Endothelial cell of umbilical vein (primary cell): ENCODE measurements at regions not wholly inside any gene's neighbourhood (a gene's known extent, or its start where the extent isn't known, plus 50 kb on each side); places are given as distances from the start of the nearest gene placed in this dataset.

Experiments used
- BruUV-seq: library from RNA; stranded (reverse); fragments of 400-500 nt; replicated peaks from 2 replicates; lab custom pipeline; 2021; lab: Mats Ljungman, UMichigan
- CTCF ChIA-PET: fragments of 300-600, 350-600 bp; sonication (Branson Sonifier 250); formaldehyde crosslinking; loops from one replicate; lab custom pipeline; 2021; ENCODE audit warnings: antibody characterized with exemption, inconsistent platforms; lab: Charles Lee
- POLR2A ChIA-PET: fragments of 300-600, 350-600 bp; sonication (Branson Sonifier 250); formaldehyde crosslinking; loops from one replicate; lab custom pipeline; 2021; ENCODE audit warnings: antibody characterized with exemption, inconsistent platforms; lab: Charles Lee
- DNase-seq: peaks from one replicate; pipeline ENCODE4 v3.0.0-alpha.2; 2011; ENCODE audit warnings: low read depth, low spot score
- FAIRE-seq: peaks from 2 replicates; lab custom pipeline; 2011; peaks lifted over from hg19 to GRCh38; lab: Jason Lieb, UNC
- H2AFZ ChIP-seq: 2 replicates; pipeline ENCODE4 v1.6.0; 2012; ENCODE audit warnings: low read depth, low read length, control low read depth, inconsistent platforms
- H3K27ac ChIP-seq: 2 replicates; pipeline ENCODE4 v1.5.1; 2011; ENCODE audit warnings: low read depth, mild to moderate bottlenecking, control low read depth, low read length, moderate library complexity; ENCODE audit not compliant: insufficient read depth
- H3K27me3 ChIP-seq, 2 experiments: 2 replicates each; pipeline versions ENCODE4 v1.6.0 to v1.6.1; 2011; ENCODE audit warnings: low read length in 2 of 2, mixed read lengths in 1 of 2; ENCODE audit not compliant: control insufficient read depth in 2 of 2, insufficient read depth in 2 of 2
- H3K36me3 ChIP-seq, 2 experiments: 2 replicates in 1 of 2; 3 replicates in 1 of 2; pipeline ENCODE4 v1.5.1; 2011; ENCODE audit warnings: low read length in 2 of 2, mild to moderate bottlenecking in 1 of 2, moderate library complexity in 1 of 2; ENCODE audit not compliant: control insufficient read depth in 2 of 2, insufficient read depth in 2 of 2; ENCODE audit errors: extremely low read depth in 1 of 2
- H3K4me1 ChIP-seq: 3 replicates; pipeline ENCODE4 v1.5.1; 2011; ENCODE audit warnings: mild to moderate bottlenecking, low read length; ENCODE audit not compliant: control insufficient read depth, insufficient read depth; ENCODE audit errors: extremely low read depth
- H3K4me2 ChIP-seq: 2 replicates; pipeline ENCODE4 v1.6.1; 2011; ENCODE audit warnings: low read length, control low read depth, mixed read lengths; ENCODE audit not compliant: insufficient read depth
- H3K4me3 ChIP-seq, 3 experiments: fragments of 200-600 bp in 1 of 3; sonication (generic), shearing (Covaris generic) in 1 of 3; replicated peaks in 1 of 3; 2 replicates each; pipeline ENCODE4 v1.5.1; 2011 to 2016; ENCODE audit warnings: control low read depth in 3 of 3, low read length in 3 of 3, mild to moderate bottlenecking in 2 of 3, inconsistent platforms in 1 of 3, low read depth in 1 of 3, moderate library complexity in 1 of 3; ENCODE audit not compliant: insufficient read depth in 1 of 3
- H3K79me2 ChIP-seq: 2 replicates; pipeline ENCODE4 v1.6.0; 2012; ENCODE audit warnings: low read length, inconsistent platforms; ENCODE audit not compliant: control insufficient read depth, insufficient read depth
- H3K9ac ChIP-seq: replicated peaks from 2 replicates; pipeline ENCODE3; 2011; ENCODE audit warnings: low read length, control low read depth; ENCODE audit not compliant: insufficient read depth; ENCODE audit errors: extremely low read depth
- H3K9me1 ChIP-seq: replicated peaks from 3 replicates; pipeline ENCODE4 v1.6.0; 2011; ENCODE audit warnings: mild to moderate bottlenecking, low read length; ENCODE audit not compliant: control insufficient read depth, insufficient read depth; ENCODE audit errors: extremely low read depth
- H3K9me3 ChIP-seq: replicated peaks from 2 replicates; pipeline ENCODE4 v1.5.1; 2012; ENCODE audit warnings: low read length, inconsistent platforms; ENCODE audit not compliant: control insufficient read depth, insufficient read depth
- H4K20me1 ChIP-seq: replicated peaks from 2 replicates; pipeline ENCODE3; 2011; ENCODE audit warnings: mild to moderate bottlenecking, low read length; ENCODE audit not compliant: control insufficient read depth, insufficient read depth; ENCODE audit errors: extremely low read depth
- CTCF ChIP-seq, 2 donors: IDR thresholded peaks; 1 replicate in 1 of 2; 2 replicates in 1 of 2; pipeline ENCODE4 v1.5.1; 2011; ENCODE audit warnings: low read length in 2 of 2, mild to moderate bottlenecking in 2 of 2, moderate library complexity in 2 of 2, control low read depth in 1 of 2, inconsistent platforms in 1 of 2, low read depth in 1 of 2; ENCODE audit not compliant: insufficient read depth in 1 of 2; ENCODE audit errors: extremely low read depth in 1 of 2
- EZH2 ChIP-seq: IDR thresholded peaks from 2 replicates; pipeline ENCODE4 v1.6.1; 2012; ENCODE audit warnings: borderline replicate concordance, low read depth, mild to moderate bottlenecking, moderate library complexity, low read length, inconsistent platforms; ENCODE audit not compliant: severe bottlenecking
- FOS ChIP-seq: IDR thresholded peaks from 2 replicates; pipeline ENCODE4 v1.6.1; 2011; ENCODE audit warnings: mild to moderate bottlenecking, low read length, moderate library complexity, borderline replicate concordance; ENCODE audit not compliant: insufficient read depth
- GATA2 ChIP-seq: IDR thresholded peaks from 2 replicates; pipeline ENCODE4 v1.7.0; 2011; ENCODE audit warnings: low read depth, mild to moderate bottlenecking, moderate library complexity, mixed read lengths, low read length; ENCODE audit not compliant: insufficient read length, insufficient read depth
- JUN ChIP-seq: IDR thresholded peaks from 2 replicates; pipeline ENCODE4 v1.6.1; 2011; ENCODE audit warnings: borderline replicate concordance, low read depth; ENCODE audit not compliant: insufficient read length, insufficient read depth
- MAX ChIP-seq: IDR thresholded peaks from 2 replicates; pipeline ENCODE4 v1.6.1; 2011; ENCODE audit not compliant: insufficient read depth, insufficient read length
- MYC ChIP-seq: IDR thresholded peaks from one replicate; pipeline ENCODE4 v1.6.1; 2011; ENCODE audit warnings: mild to moderate bottlenecking, low read depth, low read length
- POLR2A ChIP-seq: IDR thresholded peaks from 2 replicates; pipeline ENCODE4 v1.6.1; 2012; ENCODE audit warnings: low read depth, mild to moderate bottlenecking, control low read depth, low read length
- POLR2AphosphoS5 ChIP-seq: IDR thresholded peaks from 2 replicates; pipeline ENCODE4 v1.6.1; 2012; ENCODE audit warnings: low read depth, mild to moderate bottlenecking, control low read depth, low read length, moderate library complexity; ENCODE audit not compliant: insufficient read depth
- dilution Hi-C: fragments of 300-500 bp; cut with MboI; formaldehyde crosslinking; loops from one replicate; pipeline ENCODE4 v1.15.0; 2019; ENCODE audit warnings: low sequenced_read_pairs; ENCODE audit not compliant: extremely low pct_ligation_motif_present
- intact Hi-C: fragments of 100-400 bp; cut with micrococcal nuclease; formaldehyde crosslinking; loops from one replicate; pipeline ENCODE4 v1.10.0; 2022

- H3K9me1 ChIP-seq = no peaks in the 10 kb centered on the region
- BruUV-seq = no TSS peak
- ChIA-PET POLR2A (no interaction called here), CTCF (interaction anchor here (1.0 kb wide), 1 partner anchor 11 kb away, joined by 3 read pairs; no protein-coding TSS in a partner anchor)
- no peaks in the 10 kb centered on the region for H3K36me3 ChIP-seq
- H3K9me3 ChIP-seq = no peaks in the 10 kb centered on the region
- H4K20me1 ChIP-seq = no peaks in the 10 kb centered on the region
- no peaks in the 10 kb centered on the region for H3K79me2 ChIP-seq
- no peak overlapping the region for H2AFZ ChIP-seq
- dilution Hi-C loops (no loop called here), intact Hi-C loops (no loop called here)
- H3K27me3 ChIP-seq = no peaks in the 10 kb centered on the region
- FAIRE-seq (no peak), DNase-seq (no peak)
- no peak overlapping the region for H3K4me3 ChIP-seq
- H3K27ac ChIP-seq = no peak overlapping the region
- TF ChIP-seq CTCF (IDR thresholded peaks at IDR 0.05; ENCODE audit: extremely low read depth in 1 of 2, insufficient read depth in 1 of 2, low read depth in 1 of 2, low read length in 2 of 2) = no peak
- no peak for TF ChIP-seq GATA2
- TF ChIP-seq JUN = no peak
- TF ChIP-seq MYC = no peak
- TF ChIP-seq MAX = no peak
- peaks cover 15% of the 10 kb centered on the region for H3K4me1 ChIP-seq
- H3K9ac ChIP-seq = no peak overlapping the region
- H3K4me2 ChIP-seq = no peak overlapping the region
These were observed 505.6 kb downstream of the PYDC2 start for GRCh38 chr3:191966556-191966955.

GRCh38 chr3:191968299-191968698 is 507.3 kb downstream of the PYDC2 start:
- BruUV-seq = no TSS peak
- TF ChIP-seq EZH2 = no peak
- no peak for TF ChIP-seq JUN
- no peak for TF ChIP-seq MYC
- TF ChIP-seq CTCF (IDR thresholded peaks at IDR 0.05; ENCODE audit: extremely low read depth in 1 of 2, insufficient read depth in 1 of 2, low read depth in 1 of 2, low read length in 2 of 2) = no peak
- no peak for TF ChIP-seq MAX
- TF ChIP-seq POLR2A = no peak
- no peak for TF ChIP-seq GATA2
- TF ChIP-seq FOS = no peak
- TF ChIP-seq POLR2AphosphoS5 = no peak
- Histone ChIP-seq H4K20me1 (no peaks in the 10 kb centered on the region), H3K79me2 (no peaks in the 10 kb centered on the region), H3K27me3 (no peaks in the 10 kb centered on the region), H3K4me2 (no peak overlapping the region), H3K4me1 (peaks cover 15% of the 10 kb centered on the region), H3K9ac (no peak overlapping the region), H3K36me3 (no peaks in the 10 kb centered on the region), H2AFZ (no peak overlapping the region), H3K27ac (no peak overlapping the region), H3K4me3 (no peak overlapping the region), H3K9me1 (no peaks in the 10 kb centered on the region), H3K9me3 (no peaks in the 10 kb centered on the region)
- ChIA-PET CTCF (interaction anchor here (1.2 kb wide), 1 partner anchor 455 kb away, joined by 3 read pairs; no protein-coding TSS in a partner anchor), POLR2A (no interaction called here)
- intact Hi-C loops = no loop called here
- dilution Hi-C loops = no loop called here
- FAIRE-seq = no peak
- DNase-seq = no peak
